Motor neuron (in vitro differentiated cells): ENCODE measurements at regions not wholly inside any gene's neighbourhood (a gene's known extent, or its start where the extent isn't known, plus 50 kb on each side); places are given as distances from the start of the nearest gene placed in this dataset.

Source experiments
- ATAC-seq, 8 experiments: fragments of 200-7000 bp; cut with Tn5 transposase; replicated peaks in 6 of 8; 2 replicates each; pipeline ENCODE4 v1.8.0; 2021; ENCODE audit warnings: mild to moderate bottlenecking in 8 of 8, moderate library complexity in 8 of 8
- H3K27ac ChIP-seq, 2 donors: fragments of 250-450 bp; sonication (Bioruptor Pico); 2 replicates each; pipeline ENCODE4 v1.9.0; 2021; ENCODE audit warnings: antibody characterized with exemption in 2 of 2, mild to moderate bottlenecking in 2 of 2, moderate library complexity in 1 of 2
- H3K4me1 ChIP-seq, 2 donors: fragments of 250-450 bp; sonication (Bioruptor Pico); replicated peaks in 1 of 2; 2 replicates each; pipeline ENCODE4 v1.6.1; 2021; ENCODE audit warnings: antibody characterized with exemption in 2 of 2, mild to moderate bottlenecking in 2 of 2, moderate library complexity in 1 of 2
- H3K4me3 ChIP-seq, 5 donors: fragments of 250-450 bp; sonication (Bioruptor Pico); 2 replicates each; pipeline ENCODE4 v1.9.0; 2021; ENCODE audit warnings: antibody characterized with exemption in 5 of 5, mild to moderate bottlenecking in 5 of 5, moderate library complexity in 4 of 5
- WGBS, 10 experiments: fragments of 450-650 bp; shearing (Covaris generic); methylation state at CpG; one replicate each; pipeline ENCODE4 v1.0.0; 2022; 5-methylcytosine and 5-hydroxymethylcytosine counted together
- in situ Hi-C, 9 experiments: fragments of 400-800 bp; cut with MboI; loops; one replicate each; pipeline ENCODE4 v1.15.0; 2021; ENCODE audit warnings: low sequenced_read_pairs in 9 of 9, low pct_unique_long_range_greater_than_20kb in 2 of 9; ENCODE audit not compliant: unreplicated experiment in 9 of 9

DNA sequence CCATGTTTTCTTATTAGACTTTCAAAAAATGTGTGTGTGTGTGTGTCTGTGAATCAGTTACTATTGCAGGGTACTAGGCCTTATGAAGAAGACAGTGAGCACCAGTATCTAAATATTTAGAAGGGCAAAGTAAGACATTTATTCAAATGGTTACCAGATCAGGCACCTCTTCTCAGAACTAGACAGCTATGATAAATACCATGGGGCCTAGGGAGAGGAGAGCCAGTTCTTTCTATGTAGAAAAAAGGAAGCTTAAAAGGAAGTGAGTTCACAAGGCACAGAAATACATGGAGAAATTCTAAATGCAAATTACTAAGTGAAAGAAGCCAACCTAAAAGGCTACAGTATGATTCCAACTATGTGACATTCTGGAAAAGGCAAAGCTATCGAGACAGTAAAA lies 261.3 kb downstream of the SOX11 start:
- peaks cover 4 to 11% of the 10 kb centered on the region in 2 donors for H3K4me1 ChIP-seq
- no peak overlapping the region for H3K27ac ChIP-seq
- H3K4me3 ChIP-seq, result no peak overlapping the region
- in situ Hi-C loops, result no loop called here
- 0 to 100% (median 63%) methylated on average over 1 of the region's 1 CpG; no CpG with 5 or more reads in 3 of the 10 experiments for WGBS, 10 experiments
- peak in 5 of 8 experiments; percentile 34 to 52 (median 41) for ATAC-seq

GRCh38 chr2:5954509-5954908 lies 262.3 kb downstream of the SOX11 start:
- 17 to 81% (median 58%) methylated on average over 1 to 5 of the region's 5 CpGs for WGBS, 10 experiments
- Histone ChIP-seq H3K4me3 (no peak overlapping the region), H3K4me1 (peaks cover 4 to 11% of the 10 kb centered on the region in 2 donors), H3K27ac (no peak overlapping the region)
- no peak for ATAC-seq
- in situ Hi-C loops, result no loop called here

DNA sequence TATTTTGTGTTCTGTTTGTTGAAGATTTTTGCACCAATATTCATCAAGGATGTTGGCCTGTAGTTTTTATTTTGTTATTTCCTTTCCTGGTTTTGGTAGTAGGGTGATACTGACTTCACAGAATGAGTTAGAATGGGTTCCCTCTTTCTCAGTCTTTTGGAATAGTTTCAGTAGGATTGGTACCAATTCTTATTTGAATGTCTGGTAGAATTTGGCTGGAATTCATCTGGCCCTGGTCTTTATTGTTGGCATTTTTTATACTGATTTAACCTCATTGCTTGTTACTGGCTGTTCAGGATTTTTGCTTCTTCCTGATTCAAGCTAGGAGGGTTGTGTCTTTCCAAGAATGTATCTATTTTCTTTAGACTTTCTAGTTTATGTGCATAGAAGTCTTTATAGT lies 263.7 kb downstream of the SOX11 start:
- Histone ChIP-seq H3K4me1 (peaks cover 4 to 11% of the 10 kb centered on the region in 2 donors), H3K27ac (no peak overlapping the region), H3K4me3 (no peak overlapping the region)
- ATAC-seq, result no peak
- in situ Hi-C loops, result no loop called here

DNA sequence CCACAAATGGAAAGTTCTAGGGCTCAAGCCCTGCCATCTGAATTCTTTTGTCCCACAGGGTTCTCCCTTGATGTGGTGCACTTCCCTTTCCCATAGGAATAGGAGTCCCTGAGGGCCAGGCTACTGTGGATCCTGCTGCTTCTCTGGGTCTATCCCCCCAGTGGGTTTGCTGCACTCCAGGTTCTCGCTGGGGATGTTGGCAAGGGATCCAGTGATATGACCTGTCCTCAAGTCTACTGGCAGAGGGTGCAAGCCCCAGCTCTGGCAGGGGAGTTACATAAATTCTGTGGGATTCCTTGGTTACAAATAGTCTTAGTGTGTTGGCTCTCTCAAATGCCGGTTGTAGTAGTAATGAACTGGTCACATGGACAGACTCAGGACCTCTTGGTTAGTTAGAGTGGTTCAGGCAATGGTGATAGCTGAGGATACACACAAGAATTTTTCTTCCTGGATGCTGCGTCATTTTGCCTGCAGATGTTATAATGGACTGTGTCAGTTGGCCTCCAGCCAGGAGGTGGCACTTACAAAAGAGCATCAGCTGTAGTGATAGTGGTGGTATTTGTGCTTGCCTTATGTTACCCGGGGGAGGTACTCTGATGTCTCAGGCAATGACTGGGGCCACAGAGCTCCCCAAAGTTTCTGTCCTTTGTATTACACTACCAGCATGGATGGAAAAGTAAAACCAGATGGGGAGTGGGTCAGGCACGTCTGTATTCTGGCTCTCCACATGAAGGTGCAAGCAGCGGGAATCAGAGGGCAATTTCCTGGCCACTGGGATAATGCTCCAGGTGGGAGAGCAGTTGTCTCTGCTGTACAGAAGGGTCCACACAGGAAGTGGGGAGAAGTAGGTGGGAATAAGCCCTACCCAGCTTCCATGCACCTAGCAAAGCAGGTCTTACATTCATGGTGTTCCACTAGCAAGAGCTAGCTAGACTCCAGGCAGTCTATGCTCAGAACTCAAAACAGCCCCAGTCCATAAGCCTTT lies 267.9 kb downstream of the SOX11 start:
- Histone ChIP-seq H3K4me1 (no peaks in the 10 kb centered on the region), H3K4me3 (no peak overlapping the region), H3K27ac (no peak overlapping the region)
- WGBS, 10 experiments, result 10 to 100% (median 58%) methylated on average over 2 to 5 of the region's 6 CpGs; no CpG with 5 or more reads in 4 of the 10 experiments
- in situ Hi-C loops, result no loop called here
- peak in 1 of 8 experiments; percentile 43 for ATAC-seq

- Histone ChIP-seq H3K4me3 (no peak overlapping the region), H3K27ac (no peak overlapping the region), H3K4me1 (peaks cover 0 to 3% of the 10 kb centered on the region in 2 donors)
- WGBS, 10 experiments, result 11 to 93% (median 17%) methylated on average over 1 to 5 of the region's 6 CpGs; no CpG with 5 or more reads in 5 of the 10 experiments
- in situ Hi-C loops, result no loop called here
- no peak for ATAC-seq
Observed at GRCh38 chr2:5967506-5967905, 275.3 kb downstream of the SOX11 start.

- WGBS, 10 experiments, result 13 to 100% (median 83%) methylated on average over 1 to 4 of the region's 6 CpGs; no CpG with 5 or more reads in 3 of the 10 experiments
- in situ Hi-C loops, result no loop called here
- H3K4me3 ChIP-seq, result no peak overlapping the region
- peaks cover 5 to 12% of the 10 kb centered on the region in 2 donors for H3K4me1 ChIP-seq
- ATAC-seq, result no peak
- H3K27ac ChIP-seq, result no peak overlapping the region
Observed at GRCh38 chr2:5969303-5969702, 277.1 kb downstream of the SOX11 start.

DNA sequence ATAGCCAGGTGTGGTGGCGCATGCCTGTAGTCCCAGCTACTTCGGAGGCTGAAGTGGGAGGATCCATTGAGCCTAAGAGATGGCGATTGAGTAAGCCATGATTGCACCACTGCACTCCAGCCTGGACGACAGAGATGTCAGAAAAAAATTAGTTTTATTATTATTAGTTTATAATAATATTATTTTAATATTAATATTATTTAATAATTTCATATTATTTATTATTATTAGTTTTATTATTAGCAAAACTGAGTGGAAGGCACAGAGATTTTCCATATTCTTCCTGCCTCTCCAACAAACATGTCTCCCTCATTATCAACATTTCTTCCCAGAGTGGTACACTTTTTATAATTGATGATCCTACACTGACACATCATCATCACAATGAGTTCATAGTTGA lies 278.2 kb downstream of the SOX11 start:
- in situ Hi-C loops, result no loop called here
- peaks cover 16 to 22% of the 10 kb centered on the region in 2 donors for H3K4me1 ChIP-seq
- no peak overlapping the region for H3K4me3 ChIP-seq
- no peak overlapping the region for H3K27ac ChIP-seq
- ATAC-seq, result no peak
- WGBS, 10 experiments, result 14 to 89% (median 59%) methylated on average over 1 to 4 of the region's 4 CpGs; no CpG with 5 or more reads in 2 of the 10 experiments

- peaks cover 37 to 45% of the 10 kb centered on the region in 2 donors for H3K4me1 ChIP-seq
- in situ Hi-C loops, result no loop called here
- no peak for ATAC-seq
- peak overlapping the region; percentile 46 to 71 for H3K27ac ChIP-seq
- WGBS, 10 experiments, result 0 to 97% (median 83%) methylated on average over 2 to 5 of the region's 6 CpGs; no CpG with 5 or more reads in 4 of the 10 experiments
- H3K4me3 ChIP-seq, result no peak overlapping the region
Observed at GRCh38 chr2:5974477-5974876, 282.3 kb downstream of the SOX11 start.

GRCh38 chr2:5975401-5975800 lies 283.2 kb downstream of the SOX11 start:
- peak overlapping the region; percentile 12 to 71 for H3K27ac ChIP-seq
- 0 to 50% (median 33%) methylated on average over 1 to 3 of the region's 3 CpGs; no CpG with 5 or more reads in 3 of the 10 experiments for WGBS, 10 experiments

GRCh38 chr2:5976531-5977065 lies 284.4 kb downstream of the SOX11 start:
- Histone ChIP-seq H3K4me1 (peaks cover 55 to 57% of the 10 kb centered on the region in 2 donors), H3K4me3 (no peak overlapping the region), H3K27ac (peak overlapping the region; percentile 67 to 71)
- peak in 5 of 8 experiments; percentile 50 to 68 (median 63) for ATAC-seq
- WGBS, 10 experiments, result 17 to 48% (median 39%) methylated on average over 1 to 9 of the region's 9 CpGs; no CpG with 5 or more reads in 4 of the 10 experiments
- in situ Hi-C loops, result loop anchor here in 1 of 9 experiments (25.0 kb wide), 1 partner anchor 786 kb away; no protein-coding TSS in a partner anchor

More at GRCh38 chr2:5975401-5975800, 283.2 kb downstream of the SOX11 start:
- no peak overlapping the region for H3K4me3 ChIP-seq
- in situ Hi-C loops, result loop anchor here in 1 of 9 experiments (25.0 kb wide), 1 partner anchor 787 kb away; no protein-coding TSS in a partner anchor
- peaks cover 46 to 54% of the 10 kb centered on the region in 2 donors for H3K4me1 ChIP-seq
- peak in 4 of 8 experiments; percentile 2 to 45 (median 28) for ATAC-seq

DNA sequence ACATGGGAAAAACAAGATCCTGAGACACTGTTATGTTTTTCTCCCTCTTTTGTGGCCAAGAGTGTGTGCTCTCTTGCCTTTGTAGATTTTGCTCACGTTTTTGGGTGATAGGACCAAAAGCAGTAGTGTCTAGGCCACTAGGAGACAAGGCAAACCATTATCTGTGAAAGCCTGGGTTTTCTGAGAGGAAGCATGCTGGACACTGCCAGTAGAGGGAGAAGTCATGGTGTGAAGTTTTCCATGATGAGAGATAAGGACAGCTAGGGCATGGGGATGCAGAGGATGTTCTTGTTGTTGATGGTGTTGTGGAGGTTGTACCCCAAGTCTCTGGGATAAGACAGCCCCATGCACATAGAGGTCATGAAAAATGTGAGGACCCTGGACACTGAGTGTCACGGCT lies 285.3 kb downstream of the SOX11 start:
- H3K4me1 ChIP-seq, result peaks cover 57 to 59% of the 10 kb centered on the region in 2 donors

GRCh38 chr2:5978131-5978751 lies 286.1 kb downstream of the SOX11 start:
- peak in 1 of 8 experiments; percentile 6 for ATAC-seq
- H3K27ac ChIP-seq, result no peak overlapping the region
- in situ Hi-C loops, result loop anchor here in 1 of 9 experiments (25.0 kb wide), 1 partner anchor 784 kb away; no protein-coding TSS in a partner anchor
- H3K4me1 ChIP-seq, result peaks cover 57 to 67% of the 10 kb centered on the region in 2 donors
- 5 to 96% (median 93%) methylated on average over 3 to 4 of the region's 4 CpGs; no CpG with 5 or more reads in 6 of the 10 experiments for WGBS, 10 experiments
- H3K4me3 ChIP-seq, result no peak overlapping the region

More for the DNA sequence above, 285.3 kb downstream of the SOX11 start:
- no peak overlapping the region for H3K4me3 ChIP-seq
- WGBS, 10 experiments, result 0 to 100% (median 37%) methylated on average over 1 to 2 of the region's 2 CpGs; no CpG with 5 or more reads in 4 of the 10 experiments
- H3K27ac ChIP-seq, result no peak overlapping the region
- in situ Hi-C loops, result loop anchor here in 1 of 9 experiments (25.0 kb wide), 1 partner anchor 785 kb away; no protein-coding TSS in a partner anchor
- no peak for ATAC-seq
